ENCODE measurements at regions not wholly inside any gene's neighbourhood (a gene's known extent, or its start where the extent isn't known, plus 50 kb on each side); places are given as distances from the start of the nearest gene placed in this dataset.
A peak's percentile ranks its signal among the peaks of the same experiment; 100 is the strongest.

DNA sequence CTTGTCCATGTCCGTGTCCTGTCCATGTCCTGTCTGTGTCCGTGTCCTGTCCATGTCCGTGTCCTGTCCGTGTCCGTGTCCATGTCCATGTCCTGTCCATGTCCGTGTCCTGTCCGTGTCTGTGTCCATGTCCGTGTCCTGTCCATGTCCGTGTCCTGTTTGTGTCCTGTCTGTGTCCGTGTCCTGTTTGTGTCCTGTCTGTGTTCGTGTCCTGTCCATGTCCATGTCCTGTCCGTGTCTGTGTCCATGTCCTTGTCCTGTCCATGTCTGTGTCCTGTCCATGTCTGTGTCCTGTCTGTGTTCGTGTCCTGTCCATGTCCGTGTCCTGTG lies 55.0 kb upstream of the BHLHE23 start:
- H3K27ac ChIP-seq: no peak overlapping the region
- WGBS, 10 experiments: 44 to 88% (median 86%) methylated on average over 3 to 13 of the region's 14 CpGs
- in situ Hi-C loops (cut with MboI; ENCODE audit: low pct_unique_long_range_greater_than_20kb in 2 of 9, low sequenced_read_pairs in 9 of 9, unreplicated experiment in 9 of 9): loop anchor here in 2 of 9 experiments (25.0 kb wide), 1 partner anchor 126 kb away; no protein-coding TSS in a partner anchor
- no peak for ATAC-seq (replicated peaks in 6 of 8)
- no peak overlapping the region for H3K4me3 ChIP-seq
- H3K4me1 ChIP-seq (replicated peaks in 1 of 2): peaks cover 10% of the 10 kb centered on the region in 2 donors

GRCh38 chr20:63061051-63061770 lies 54.4 kb upstream of the BHLHE23 start:
- in situ Hi-C loops (cut with MboI; ENCODE audit: low pct_unique_long_range_greater_than_20kb in 2 of 9, low sequenced_read_pairs in 9 of 9, unreplicated experiment in 9 of 9): loop anchor here in 2 of 9 experiments (25.0 kb wide), 1 partner anchor 126 kb away; no protein-coding TSS in a partner anchor

GRCh38 chr20:63060057-63060991 lies 53.6 kb upstream of the BHLHE23 start:
- Histone ChIP-seq H3K4me1 (replicated peaks in 1 of 2) (peaks cover 10 to 19% of the 10 kb centered on the region in 2 donors), H3K27ac (peak overlapping the region; percentile 53 to 56), H3K4me3 (no peak overlapping the region)
- WGBS, 10 experiments: 0 to 100% (median 51%) methylated on average over 1 to 12 of the region's 23 CpGs; no CpG with 5 or more reads in 1 of the 10 experiments
- ATAC-seq (replicated peaks in 6 of 8): peak in 5 of 8 experiments; percentile 87 to 92 (median 91)
- in situ Hi-C loops (cut with MboI; ENCODE audit: low pct_unique_long_range_greater_than_20kb in 2 of 9, low sequenced_read_pairs in 9 of 9, unreplicated experiment in 9 of 9): loop anchor here in 2 of 9 experiments (25.0 kb wide), 1 partner anchor 127 kb away; no protein-coding TSS in a partner anchor

More at GRCh38 chr20:63061051-63061770, 54.4 kb upstream of the BHLHE23 start:
- no peak for ATAC-seq (replicated peaks in 6 of 8)
- 60 to 96% (median 90%) methylated on average over 3 to 23 of the region's 29 CpGs; no CpG with 5 or more reads in 2 of the 10 experiments for WGBS, 10 experiments
- H3K27ac ChIP-seq: no peak overlapping the region
- H3K4me1 ChIP-seq (replicated peaks in 1 of 2): peaks cover 10 to 15% of the 10 kb centered on the region in 2 donors
- no peak overlapping the region for H3K4me3 ChIP-seq

DNA sequence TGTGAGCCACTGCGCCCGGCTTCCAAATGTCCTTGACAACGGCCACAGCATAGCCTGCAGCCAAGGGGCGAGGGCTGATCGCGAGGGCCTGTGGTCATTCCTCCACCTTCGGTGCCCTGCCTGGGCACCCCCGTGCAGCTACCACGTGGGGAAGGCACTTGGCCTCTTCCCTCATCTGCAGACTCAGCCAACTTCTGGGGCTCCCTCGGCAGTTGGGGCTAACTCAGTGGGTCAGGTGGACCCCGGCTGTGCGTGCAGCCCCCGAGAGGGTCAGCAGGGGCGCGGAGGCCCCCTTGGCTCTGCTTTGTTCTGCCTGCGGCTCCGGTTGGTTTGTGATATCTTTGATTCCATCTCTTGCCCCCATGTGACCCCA lies 52.9 kb upstream of the BHLHE23 start:
- in situ Hi-C loops (cut with MboI; ENCODE audit: low pct_unique_long_range_greater_than_20kb in 2 of 9, low sequenced_read_pairs in 9 of 9, unreplicated experiment in 9 of 9): loop anchor here in 4 of 9 experiments (10.0 to 25.0 kb wide), 2 partner anchors 125 to 128 kb away; no protein-coding TSS in a partner anchor
- H3K27ac ChIP-seq: no peak overlapping the region
- WGBS, 10 experiments: 78 to 100% (median 90%) methylated on average over 1 to 4 of the region's 17 CpGs; no CpG with 5 or more reads in 6 of the 10 experiments
- H3K4me3 ChIP-seq: no peak overlapping the region
- peaks cover 10 to 19% of the 10 kb centered on the region in 2 donors for H3K4me1 ChIP-seq (replicated peaks in 1 of 2)
- ATAC-seq (replicated peaks in 6 of 8): no peak

DNA sequence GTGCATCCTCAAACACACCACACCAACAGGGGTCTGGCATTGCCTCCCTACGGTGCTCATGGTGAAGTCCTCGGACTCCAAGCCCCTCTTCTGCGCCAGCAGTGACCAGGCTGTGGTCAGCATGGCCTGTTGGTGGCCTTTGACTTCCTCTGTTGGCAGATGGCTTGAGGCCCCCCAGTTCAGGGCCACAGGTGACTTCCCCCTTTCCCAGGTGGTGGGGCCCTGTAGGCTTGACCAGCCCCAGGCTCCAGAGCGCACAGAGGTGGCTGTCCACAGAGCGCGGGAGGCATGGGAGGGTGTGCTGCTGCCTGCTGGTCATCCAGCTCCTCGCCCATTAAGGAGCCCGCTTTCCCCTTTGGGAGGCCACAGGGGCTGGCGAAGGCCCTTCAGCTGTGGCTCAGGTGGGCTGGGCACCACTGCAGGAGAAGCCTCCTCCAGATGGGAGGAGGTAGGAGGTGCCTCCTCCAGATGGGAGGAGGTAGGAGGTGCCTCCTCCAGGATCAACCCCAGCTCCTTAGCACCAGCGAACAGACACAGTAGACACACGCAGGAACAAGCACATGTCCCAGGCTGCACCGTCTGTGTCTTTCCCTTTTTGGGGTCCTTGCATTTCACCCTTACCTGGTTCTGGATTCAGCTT lies 52.1 kb upstream of the BHLHE23 start:
- Histone ChIP-seq H3K4me1 (replicated peaks in 1 of 2) (peaks cover 10 to 19% of the 10 kb centered on the region in 2 donors), H3K27ac (no peak overlapping the region), H3K4me3 (no peak overlapping the region)
- peak in 1 of 8 experiments; percentile 35 for ATAC-seq (replicated peaks in 6 of 8)
- WGBS, 10 experiments: 18 to 92% (median 74%) methylated on average over 2 to 6 of the region's 12 CpGs; no CpG with 5 or more reads in 5 of the 10 experiments
- in situ Hi-C loops (cut with MboI; ENCODE audit: low pct_unique_long_range_greater_than_20kb in 2 of 9, low sequenced_read_pairs in 9 of 9, unreplicated experiment in 9 of 9): loop anchor here in 4 of 9 experiments (10.0 to 25.0 kb wide), 2 partner anchors 126 to 128 kb away; no protein-coding TSS in a partner anchor

DNA sequence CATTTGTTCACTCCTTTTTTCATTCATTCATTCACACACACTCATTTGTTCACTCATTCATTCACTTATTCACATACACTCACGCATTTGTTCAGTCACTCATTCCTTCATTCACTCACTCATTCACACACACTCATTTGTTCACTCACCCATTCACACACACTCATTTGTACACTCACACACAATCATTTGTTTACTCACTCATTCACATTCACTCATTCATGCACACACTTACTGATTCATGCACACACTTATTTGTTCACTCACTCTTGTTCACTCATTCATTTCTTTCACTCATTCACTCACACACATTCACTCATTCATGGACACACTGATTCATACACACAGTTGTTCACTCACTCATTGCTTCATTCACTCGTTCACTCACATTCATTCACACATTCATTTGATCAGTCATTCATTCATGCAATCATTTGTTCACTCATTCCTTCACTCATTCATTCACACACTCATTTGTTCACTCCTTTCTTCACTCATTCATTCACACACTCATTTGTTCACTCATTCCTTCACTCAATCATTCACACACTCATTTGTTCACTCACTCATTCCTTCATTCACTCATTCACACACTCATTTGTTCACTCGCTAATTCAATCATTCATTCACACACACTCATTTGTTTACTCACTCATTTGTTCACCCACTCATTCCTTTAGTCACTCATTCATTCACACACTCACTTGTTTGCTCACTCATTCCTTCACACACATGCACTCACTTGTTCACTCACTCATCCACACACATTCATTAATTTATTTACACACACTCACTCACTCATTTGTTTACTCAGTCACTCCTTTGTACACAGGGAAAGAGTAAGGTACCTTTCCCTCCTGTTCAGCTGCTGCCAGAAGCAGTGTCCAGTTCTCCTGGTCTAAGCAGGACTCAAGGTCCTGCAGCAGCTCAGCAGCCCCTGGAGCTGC lies 50.7 kb upstream of the BHLHE23 start:
- no peak for ATAC-seq (replicated peaks in 6 of 8)
- WGBS, 10 experiments: 16 to 81% (median 59%) methylated on average over 2 to 3 of the region's 3 CpGs
- Histone ChIP-seq H3K27ac (no peak overlapping the region), H3K4me3 (no peak overlapping the region), H3K4me1 (replicated peaks in 1 of 2) (peaks cover 22 to 33% of the 10 kb centered on the region in 2 donors)
- in situ Hi-C loops (cut with MboI; ENCODE audit: low pct_unique_long_range_greater_than_20kb in 2 of 9, low sequenced_read_pairs in 9 of 9, unreplicated experiment in 9 of 9): loop anchor here in 4 of 9 experiments (10.0 to 25.0 kb wide), 2 partner anchors 127 to 130 kb away; no protein-coding TSS in a partner anchor

- Histone ChIP-seq H3K27ac (no peak overlapping the region), H3K4me3 (peak overlapping the region in 2 of 5 donors; percentile 6 to 7), H3K4me1 (replicated peaks in 1 of 2) (peaks cover 26 to 39% of the 10 kb centered on the region in 2 donors)
- ATAC-seq (replicated peaks in 6 of 8): peak; percentile 28 to 91 (median 41)
- in situ Hi-C loops (cut with MboI; ENCODE audit: low pct_unique_long_range_greater_than_20kb in 2 of 9, low sequenced_read_pairs in 9 of 9, unreplicated experiment in 9 of 9): loop anchor here in 4 of 9 experiments (10.0 to 25.0 kb wide), 2 partner anchors 128 to 131 kb away; no protein-coding TSS in a partner anchor
- WGBS, 10 experiments: 7 to 72% (median 40%) methylated on average over 1 to 19 of the region's 39 CpGs; no CpG with 5 or more reads in 1 of the 10 experiments
Observed at GRCh38 chr20:63056236-63057170, 49.7 kb upstream of the BHLHE23 start.
